HG03565 (cell line): ENCODE measurements at regions not wholly inside any gene's neighbourhood (a gene's known extent, or its start where the extent isn't known, plus 50 kb on each side); places are given as distances from the start of the nearest gene placed in this dataset.

ENCODE experiments used
- ATAC-seq: cut with Tn5 transposase; IDR thresholded peaks from one replicate; pipeline ENCODE4 v1.9.1; 2021; ENCODE audit warnings: mild to moderate bottlenecking, moderate library complexity; ENCODE audit not compliant: unreplicated experiment

DNA sequence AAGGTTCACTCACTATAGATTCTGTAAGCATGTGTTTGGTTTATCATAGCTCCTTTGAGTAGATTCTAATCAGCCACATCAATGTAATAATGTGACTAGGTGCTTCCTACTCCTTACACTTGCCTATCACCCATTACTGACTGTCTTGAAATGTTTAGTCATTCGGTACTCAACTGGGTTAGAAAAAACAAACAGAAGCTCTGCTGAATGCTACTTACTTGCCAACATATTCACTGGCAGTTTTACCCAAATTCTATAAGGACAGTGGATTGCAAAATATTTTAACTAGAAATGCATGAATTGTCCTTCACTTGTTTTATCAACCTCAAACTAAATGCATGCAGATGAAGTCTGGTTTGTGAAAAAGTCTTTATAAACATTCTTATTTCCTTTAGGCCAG lies 352.1 kb upstream of the ALCAM start:
- ATAC-seq, result no peak

DNA sequence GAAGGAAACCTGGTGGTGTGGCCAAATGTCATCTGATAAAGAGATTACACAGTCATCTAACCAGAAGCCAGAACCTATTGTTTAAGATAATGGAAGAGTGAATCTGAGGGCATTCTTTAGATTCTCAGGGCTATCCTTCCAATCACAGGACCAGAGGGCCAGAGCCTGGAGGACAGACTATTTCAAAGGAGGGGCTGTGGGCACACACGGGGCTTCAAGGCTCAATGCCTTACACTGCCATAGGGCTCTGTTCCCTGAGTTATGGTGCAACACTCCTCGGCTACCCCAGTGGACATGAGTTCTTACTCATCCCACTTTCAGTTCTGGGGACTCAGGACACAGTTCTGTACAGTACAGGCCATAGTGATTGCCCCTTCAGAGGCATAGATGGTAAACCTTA lies 343.9 kb upstream of the ALCAM start:
- no peak for ATAC-seq

- ATAC-seq, result no peak
These were observed 336.5 kb upstream of the ALCAM start for GRCh38 chr3:105030211-105030610.

- ATAC-seq, result no peak
These were observed 334.2 kb upstream of the ALCAM start for GRCh38 chr3:105032541-105032940.

DNA sequence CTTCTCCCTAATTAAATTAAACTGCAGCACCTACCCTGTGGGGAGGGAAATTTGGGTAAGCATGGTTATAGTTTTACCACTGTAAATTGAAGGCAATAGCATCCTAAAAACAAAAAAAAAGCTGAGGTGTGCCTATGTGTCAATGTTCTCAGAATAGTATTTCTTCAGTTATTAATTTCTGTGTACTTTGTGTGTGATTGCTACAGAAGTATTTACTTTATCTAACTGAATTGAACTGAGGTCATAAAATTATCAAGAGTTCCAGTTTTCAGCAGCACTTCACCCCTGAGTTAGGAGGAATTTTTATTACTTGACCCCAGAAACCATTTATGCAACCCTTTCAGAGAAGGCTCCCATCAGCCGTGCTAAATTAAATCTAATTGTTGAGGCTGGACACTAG lies 333.6 kb upstream of the ALCAM start:
- ATAC-seq, result no peak

GRCh38 chr3:105039004-105039403 lies 327.7 kb upstream of the ALCAM start:
- no peak for ATAC-seq

DNA sequence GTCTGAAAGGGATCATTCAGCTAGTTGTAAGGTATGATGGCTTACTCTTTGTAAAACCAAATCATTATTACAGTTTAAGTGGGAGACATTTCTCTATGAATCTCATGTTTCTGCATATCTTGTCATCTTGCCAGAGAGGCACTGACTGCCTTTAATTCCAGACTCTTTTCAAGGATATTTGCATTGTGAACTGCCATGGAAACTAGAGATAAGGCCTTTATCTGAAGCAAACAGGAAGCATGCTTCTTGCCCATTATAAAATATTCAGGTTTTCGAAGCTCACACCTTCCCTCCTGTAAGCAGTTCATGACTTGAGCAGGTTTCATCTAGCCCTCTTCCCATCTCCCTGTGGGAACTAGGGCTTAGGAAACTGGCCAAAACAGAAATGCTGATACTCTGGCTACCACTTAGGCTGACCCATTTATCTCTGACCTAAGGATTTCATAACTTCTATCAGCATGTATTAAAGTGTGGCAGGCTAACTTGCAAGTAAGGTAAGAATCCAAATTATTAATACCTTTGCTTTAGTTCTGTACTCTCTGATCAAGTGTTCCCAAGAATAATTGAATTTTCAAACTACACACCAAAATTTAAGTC lies 326.6 kb upstream of the ALCAM start:
- no peak for ATAC-seq

DNA sequence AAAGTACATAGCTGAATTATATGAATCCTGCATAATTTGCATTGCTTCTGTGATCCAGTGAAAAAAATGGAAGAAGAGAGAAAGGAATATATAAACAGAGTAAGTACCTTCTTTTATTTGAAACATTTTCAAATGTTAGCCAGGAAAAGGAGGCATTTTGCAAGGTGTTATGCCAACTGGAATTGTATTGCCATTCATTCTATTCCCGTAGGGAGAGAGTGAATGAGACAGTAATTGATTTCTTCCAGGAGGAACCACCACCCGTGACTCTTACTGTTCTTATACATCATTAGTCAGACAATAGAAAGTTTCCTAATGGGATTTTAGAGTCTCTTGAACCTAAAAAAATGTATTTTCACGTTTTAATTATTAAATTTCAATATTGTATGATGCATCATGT lies 324.1 kb upstream of the ALCAM start:
- no peak for ATAC-seq

DNA sequence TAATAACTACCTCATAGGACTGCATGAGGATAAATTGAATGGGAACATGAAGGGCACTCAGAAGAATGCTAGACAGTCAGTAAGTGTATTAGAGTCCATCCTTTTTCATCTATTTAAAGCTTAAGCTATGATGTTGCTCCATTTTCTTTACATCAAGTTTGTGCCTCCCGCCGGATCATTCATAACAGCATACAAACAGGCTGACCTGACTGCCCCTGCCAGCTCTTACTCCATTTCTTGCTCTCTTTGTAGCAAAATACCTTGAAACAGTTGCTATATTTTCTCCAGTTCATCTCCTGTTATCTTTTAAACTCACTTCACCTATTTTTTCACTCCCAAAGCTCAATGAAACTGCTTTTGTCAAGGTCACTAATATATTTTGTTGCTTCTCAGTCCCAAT lies 315.6 kb upstream of the ALCAM start:
- ATAC-seq, result no peak

- no peak for ATAC-seq
These were observed 314.7 kb upstream of the ALCAM start for GRCh38 chr3:105051972-105052371.

- ATAC-seq, result no peak
These were observed 303.9 kb upstream of the ALCAM start for GRCh38 chr3:105062853-105063252.

GRCh38 chr3:105065895-105066839 lies 300.5 kb upstream of the ALCAM start:
- ATAC-seq, result no peak

GRCh38 chr3:105067361-105067760 lies 299.3 kb upstream of the ALCAM start:
- ATAC-seq, result no peak

DNA sequence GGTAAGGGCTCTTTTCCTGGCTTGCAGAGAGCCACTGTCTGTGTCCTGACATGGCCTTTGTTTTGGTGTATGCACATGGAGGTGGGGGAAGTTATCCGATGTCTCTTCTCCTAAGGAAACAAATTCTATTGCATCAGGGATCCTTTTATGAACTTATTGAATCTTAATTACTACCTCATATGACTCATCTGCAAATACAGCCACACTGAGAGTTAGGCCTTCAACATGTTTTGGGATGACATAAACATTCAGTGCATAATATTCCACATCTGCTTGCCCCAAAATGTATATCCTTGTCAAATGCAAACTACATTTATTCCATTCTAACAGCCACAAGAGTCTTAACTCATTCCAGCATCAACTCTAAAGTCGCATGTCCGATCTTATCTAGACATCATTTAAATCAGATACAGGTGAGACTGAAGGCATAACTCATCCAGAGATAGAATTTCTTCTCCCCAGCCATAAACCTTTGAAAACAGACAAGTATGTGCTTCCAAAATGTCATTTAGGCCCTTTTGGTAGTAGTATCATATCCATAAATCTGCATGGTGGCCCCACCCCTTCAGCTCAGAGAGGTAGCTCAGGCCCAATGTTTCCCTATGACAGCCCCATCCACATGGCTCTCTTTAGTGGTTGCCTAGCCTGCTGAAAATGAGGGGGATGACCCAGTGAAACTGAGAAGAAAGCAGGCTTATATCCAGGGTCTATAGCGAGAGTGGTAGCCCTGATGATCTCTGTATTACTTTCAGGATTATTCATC lies 289.5 kb upstream of the ALCAM start:
- ATAC-seq, result no peak

DNA sequence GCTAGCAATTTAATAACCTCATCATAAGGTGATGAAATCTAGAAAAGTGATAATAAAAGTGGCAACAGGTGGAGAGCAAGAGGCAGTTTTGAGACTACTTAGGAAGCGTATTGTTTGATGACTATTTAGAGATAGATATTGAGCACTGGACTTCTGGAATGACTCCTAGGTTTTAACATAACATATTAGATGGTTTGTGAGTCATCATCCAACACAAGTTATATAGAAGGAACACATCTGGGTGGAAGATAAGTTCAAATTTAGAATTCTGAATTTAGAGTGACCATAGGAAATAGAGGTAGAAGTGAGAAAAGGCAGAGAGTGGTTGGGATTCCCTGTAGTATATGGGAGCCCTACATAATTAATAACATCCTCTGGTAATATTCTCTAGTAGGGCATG lies 282.8 kb upstream of the ALCAM start:
- no peak for ATAC-seq

- ATAC-seq, result no peak
These were observed 281.2 kb upstream of the ALCAM start for GRCh38 chr3:105085506-105085905.

DNA sequence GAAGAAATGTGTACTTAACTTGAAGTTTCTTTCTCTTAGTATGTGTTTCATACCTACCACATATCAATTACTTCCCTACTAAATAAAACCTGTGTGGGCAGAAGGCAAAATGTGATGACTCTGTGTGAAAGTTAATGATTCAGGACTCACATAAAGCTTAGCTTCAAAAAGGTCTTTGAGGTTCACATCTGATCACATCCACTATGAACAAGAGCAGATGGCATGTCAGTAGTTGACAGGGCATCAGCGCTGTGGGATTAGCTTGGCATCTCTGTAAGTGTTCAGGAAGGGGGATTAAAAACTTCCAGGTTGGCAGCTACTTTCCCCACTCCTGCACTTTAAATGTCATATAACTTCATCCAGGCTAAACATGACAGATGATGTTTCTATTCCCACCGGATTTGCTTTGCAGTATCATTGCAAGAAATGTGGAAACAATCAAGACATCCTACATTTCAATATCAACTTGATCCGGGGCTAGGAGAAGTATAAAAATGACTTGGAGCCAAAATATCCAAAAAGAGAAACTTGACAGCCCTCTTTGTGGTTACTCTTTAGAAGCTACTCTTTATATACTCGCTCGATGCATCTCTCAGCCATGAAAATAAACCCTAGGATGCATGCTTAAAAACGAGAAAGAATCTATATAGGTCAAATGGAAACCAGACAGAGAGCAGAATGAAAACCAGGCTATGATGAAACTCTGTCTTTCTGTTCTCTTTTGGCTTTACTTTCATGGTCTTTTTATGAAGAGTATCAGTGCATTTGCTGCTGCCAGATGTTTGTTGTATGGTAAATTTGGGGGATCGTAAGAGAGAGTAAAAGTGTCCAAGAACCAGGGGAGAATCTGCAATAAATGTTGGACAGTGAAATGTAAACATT lies 273.1 kb upstream of the ALCAM start:
- ATAC-seq, result peak; percentile 37

DNA sequence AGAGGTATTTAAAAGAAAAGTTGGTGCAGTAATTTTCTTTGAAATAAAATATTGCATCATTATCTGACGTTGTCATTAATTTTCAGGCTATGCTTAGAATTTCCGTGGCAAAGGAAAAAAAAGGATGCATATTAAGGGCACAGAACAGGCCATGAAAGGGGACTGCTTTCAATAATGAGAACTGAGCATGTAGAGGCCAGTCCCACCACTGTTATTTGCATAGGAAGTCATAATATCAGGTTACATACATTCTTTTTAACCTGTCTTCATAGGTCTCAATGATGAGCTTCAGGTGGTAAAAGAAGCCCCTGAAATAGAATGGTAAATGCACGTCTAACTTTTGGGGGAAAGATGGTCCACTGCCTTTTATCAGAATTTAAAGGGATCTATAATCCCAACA lies 272.1 kb upstream of the ALCAM start:
- no peak for ATAC-seq

- ATAC-seq, result no peak
These were observed 270.6 kb upstream of the ALCAM start for GRCh38 chr3:105096071-105096470.

- no peak for ATAC-seq
These were observed 265.1 kb upstream of the ALCAM start for GRCh38 chr3:105101603-105102002.

GRCh38 chr3:105103139-105103538 lies 263.6 kb upstream of the ALCAM start:
- no peak for ATAC-seq
